ENCODE measurements at regions not wholly inside any gene's neighbourhood (a gene's known extent, or its start where the extent isn't known, plus 50 kb on each side); places are given as distances from the start of the nearest gene placed in this dataset.

GRCh38 chr1:189774721-189775287 is 702.9 kb downstream of the BRINP3 start:
- no peak for DNase-seq (ENCODE audit: low spot score)
- WGBS = 29% methylated on average over 2 of the region's 2 CpGs
- no peaks in the 10 kb centered on the region for H3K4me1 ChIP-seq (ENCODE audit: control insufficient read depth in 4 of 4, insufficient read depth in 4 of 4, low read length in 3 of 4)

GRCh38 chr1:189775343-189775742 is 702.3 kb downstream of the BRINP3 start:
- WGBS = 64% methylated on average over 1 of the region's 1 CpG
- H3K9ac ChIP-seq (ENCODE audit: low read depth in 1 of 2, low read length in 2 of 2) = no peak overlapping the region
- no peak overlapping the region for H3K27ac ChIP-seq (ENCODE audit: low read depth in 1 of 2, low read length in 2 of 2)
- no peaks in the 10 kb centered on the region for H3K4me1 ChIP-seq (ENCODE audit: control insufficient read depth in 4 of 4, insufficient read depth in 4 of 4, low read length in 3 of 4)
- H3K27me3 ChIP-seq (ENCODE audit: control insufficient read depth in 4 of 4, insufficient read depth in 4 of 4, low read length in 3 of 4) = no peaks in the 10 kb centered on the region
- TF ChIP-seq TAF1 (conservative IDR thresholded peaks at IDR 0.05) (no peak), NR2F2 (IDR thresholded peaks at IDR 0.05) (no peak), EGR1 (IDR thresholded peaks at IDR 0.05; ENCODE audit: low read depth in 2 of 2) (no peak), YY1 (IDR thresholded peaks at IDR 0.05) (no peak), RXRA (IDR thresholded peaks at IDR 0.05) (no peak), HNF4A (conservative IDR thresholded peaks at IDR 0.05) (no peak), SP1 (IDR thresholded peaks at IDR 0.05) (no peak), HNF4G (IDR thresholded peaks at IDR 0.05) (no peak), MAX (IDR thresholded peaks at IDR 0.05) (no peak), FOXA2 (IDR thresholded peaks at IDR 0.05) (no peak), ATF3 (IDR thresholded peaks at IDR 0.05) (no peak), FOXA1 (IDR thresholded peaks at IDR 0.05) (no peak)
- TF ChIP-seq, protein P1, sequence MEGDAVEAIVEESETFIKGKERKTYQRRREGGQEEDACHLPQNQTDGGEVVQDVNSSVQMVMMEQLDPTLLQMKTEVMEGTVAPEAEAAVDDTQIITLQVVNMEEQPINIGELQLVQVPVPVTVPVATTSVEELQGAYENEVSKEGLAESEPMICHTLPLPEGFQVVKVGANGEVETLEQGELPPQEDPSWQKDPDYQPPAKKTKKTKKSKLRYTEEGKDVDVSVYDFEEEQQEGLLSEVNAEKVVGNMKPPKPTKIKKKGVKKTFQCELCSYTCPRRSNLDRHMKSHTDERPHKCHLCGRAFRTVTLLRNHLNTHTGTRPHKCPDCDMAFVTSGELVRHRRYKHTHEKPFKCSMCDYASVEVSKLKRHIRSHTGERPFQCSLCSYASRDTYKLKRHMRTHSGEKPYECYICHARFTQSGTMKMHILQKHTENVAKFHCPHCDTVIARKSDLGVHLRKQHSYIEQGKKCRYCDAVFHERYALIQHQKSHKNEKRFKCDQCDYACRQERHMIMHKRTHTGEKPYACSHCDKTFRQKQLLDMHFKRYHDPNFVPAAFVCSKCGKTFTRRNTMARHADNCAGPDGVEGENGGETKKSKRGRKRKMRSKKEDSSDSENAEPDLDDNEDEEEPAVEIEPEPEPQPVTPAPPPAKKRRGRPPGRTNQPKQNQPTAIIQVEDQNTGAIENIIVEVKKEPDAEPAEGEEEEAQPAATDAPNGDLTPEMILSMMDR (IDR thresholded peaks at IDR 0.05; ENCODE audit: low read depth, low read length, missing input control) = no peak
- TF ChIP-seq, protein P2, sequence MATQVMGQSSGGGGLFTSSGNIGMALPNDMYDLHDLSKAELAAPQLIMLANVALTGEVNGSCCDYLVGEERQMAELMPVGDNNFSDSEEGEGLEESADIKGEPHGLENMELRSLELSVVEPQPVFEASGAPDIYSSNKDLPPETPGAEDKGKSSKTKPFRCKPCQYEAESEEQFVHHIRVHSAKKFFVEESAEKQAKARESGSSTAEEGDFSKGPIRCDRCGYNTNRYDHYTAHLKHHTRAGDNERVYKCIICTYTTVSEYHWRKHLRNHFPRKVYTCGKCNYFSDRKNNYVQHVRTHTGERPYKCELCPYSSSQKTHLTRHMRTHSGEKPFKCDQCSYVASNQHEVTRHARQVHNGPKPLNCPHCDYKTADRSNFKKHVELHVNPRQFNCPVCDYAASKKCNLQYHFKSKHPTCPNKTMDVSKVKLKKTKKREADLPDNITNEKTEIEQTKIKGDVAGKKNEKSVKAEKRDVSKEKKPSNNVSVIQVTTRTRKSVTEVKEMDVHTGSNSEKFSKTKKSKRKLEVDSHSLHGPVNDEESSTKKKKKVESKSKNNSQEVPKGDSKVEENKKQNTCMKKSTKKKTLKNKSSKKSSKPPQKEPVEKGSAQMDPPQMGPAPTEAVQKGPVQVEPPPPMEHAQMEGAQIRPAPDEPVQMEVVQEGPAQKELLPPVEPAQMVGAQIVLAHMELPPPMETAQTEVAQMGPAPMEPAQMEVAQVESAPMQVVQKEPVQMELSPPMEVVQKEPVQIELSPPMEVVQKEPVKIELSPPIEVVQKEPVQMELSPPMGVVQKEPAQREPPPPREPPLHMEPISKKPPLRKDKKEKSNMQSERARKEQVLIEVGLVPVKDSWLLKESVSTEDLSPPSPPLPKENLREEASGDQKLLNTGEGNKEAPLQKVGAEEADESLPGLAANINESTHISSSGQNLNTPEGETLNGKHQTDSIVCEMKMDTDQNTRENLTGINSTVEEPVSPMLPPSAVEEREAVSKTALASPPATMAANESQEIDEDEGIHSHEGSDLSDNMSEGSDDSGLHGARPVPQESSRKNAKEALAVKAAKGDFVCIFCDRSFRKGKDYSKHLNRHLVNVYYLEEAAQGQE (IDR thresholded peaks at IDR 0.05) = no peak
- DNase-seq (ENCODE audit: low spot score) = no peak
- H3K36me3 ChIP-seq (ENCODE audit: control insufficient read depth in 4 of 4, insufficient read depth in 3 of 4, low read depth in 1 of 4, low read length in 3 of 4) = no peaks in the 10 kb centered on the region
- H3K9me3 ChIP-seq (ENCODE audit: control insufficient read depth in 4 of 4, low read length in 3 of 4) = no peaks in the 10 kb centered on the region
- H3K4me3 ChIP-seq (ENCODE audit: low read depth in 1 of 3, low read length in 3 of 3) = no peak overlapping the region

More at GRCh38 chr1:189774721-189775287, 702.9 kb downstream of the BRINP3 start:
- no peak overlapping the region for H3K27ac ChIP-seq (ENCODE audit: low read depth in 1 of 2, low read length in 2 of 2)
- no peak overlapping the region for H3K9ac ChIP-seq (ENCODE audit: low read depth in 1 of 2, low read length in 2 of 2)
- no peaks in the 10 kb centered on the region for H3K36me3 ChIP-seq (ENCODE audit: control insufficient read depth in 4 of 4, insufficient read depth in 3 of 4, low read depth in 1 of 4, low read length in 3 of 4)
- no peak for TF ChIP-seq FOXA1 (IDR thresholded peaks at IDR 0.05)
- TF ChIP-seq JUND (IDR thresholded peaks at IDR 0.05) = no peak
- no peak for TF ChIP-seq RAD21 (IDR thresholded peaks at IDR 0.05)
- no peak for TF ChIP-seq FOXA2 (IDR thresholded peaks at IDR 0.05)
- no peak for TF ChIP-seq ATF3 (IDR thresholded peaks at IDR 0.05)
- TF ChIP-seq RXRA (IDR thresholded peaks at IDR 0.05) = no peak
- no peak for TF ChIP-seq MAX (IDR thresholded peaks at IDR 0.05)
- TF ChIP-seq EGR1 (IDR thresholded peaks at IDR 0.05; ENCODE audit: low read depth in 2 of 2) = no peak
- H3K4me3 ChIP-seq (ENCODE audit: low read depth in 1 of 3, low read length in 3 of 3) = no peak overlapping the region
- H3K9me3 ChIP-seq (ENCODE audit: control insufficient read depth in 4 of 4, low read length in 3 of 4) = no peaks in the 10 kb centered on the region
- H3K27me3 ChIP-seq (ENCODE audit: control insufficient read depth in 4 of 4, insufficient read depth in 4 of 4, low read length in 3 of 4) = no peaks in the 10 kb centered on the region

Data from liver (tissue), 8 donors.